ENCODE measurements at regions not wholly inside any gene's neighbourhood (a gene's known extent, or its start where the extent isn't known, plus 50 kb on each side); places are given as distances from the start of the nearest gene placed in this dataset.

DNA sequence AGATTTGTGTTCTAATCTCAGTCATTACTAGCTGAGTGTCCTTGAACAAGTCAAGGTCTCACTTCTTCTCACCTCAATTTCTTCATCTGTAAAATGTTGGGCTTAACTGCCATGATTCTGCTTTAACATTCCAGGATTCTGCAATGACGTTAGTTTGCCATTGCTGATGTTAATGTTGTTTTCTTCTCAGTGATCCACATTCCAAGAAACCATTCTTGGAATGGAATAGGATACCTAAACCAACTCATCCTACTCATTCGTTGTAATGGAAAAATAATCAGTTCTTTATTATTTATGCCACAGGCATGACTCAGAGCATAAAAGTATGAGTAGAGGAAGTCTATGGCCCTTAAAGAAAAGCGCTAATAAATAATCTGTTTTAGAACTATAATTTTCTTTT is 140.2 kb upstream of the ETAA1 start:
- ATAC-seq (no peak), DNase-seq (no peak)
- Histone ChIP-seq H3K9me3 (ENCODE audit: control insufficient read depth, low read length) (no peaks in the 10 kb centered on the region), H3K27ac (ENCODE audit: low read length) (no peak overlapping the region), H3K4me1 (ENCODE audit: control insufficient read depth, insufficient read depth, low read length) (no peaks in the 10 kb centered on the region), H3K27me3 (ENCODE audit: control insufficient read depth, insufficient read depth) (no peaks in the 10 kb centered on the region), H3K4me3 (ENCODE audit: low read length) (no peak overlapping the region)
- WGBS = 83% methylated on average over 3 of the region's 3 CpGs
- intact Hi-C loops (cut with DNase I) = no loop called here

DNA sequence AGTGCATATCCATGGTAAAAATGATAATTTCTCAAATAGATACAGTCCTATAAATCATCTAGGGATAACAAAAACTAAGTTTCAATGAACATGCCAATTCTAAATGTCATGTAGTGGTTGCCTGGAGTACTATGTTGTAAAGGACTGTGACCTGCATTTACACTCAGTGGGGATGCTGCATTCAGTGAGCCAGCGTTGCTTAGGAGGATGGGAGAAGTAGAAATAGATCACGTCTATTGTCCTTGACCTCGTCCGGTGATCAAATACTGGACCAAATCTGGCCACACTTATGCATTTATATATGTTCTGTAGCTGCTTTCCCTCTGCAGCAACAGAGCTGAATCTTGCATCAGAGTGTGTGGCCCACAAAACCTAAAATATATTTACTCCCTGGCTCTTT is 139.0 kb upstream of the ETAA1 start:
- WGBS = 81% methylated on average over 4 of the region's 4 CpGs
- intact Hi-C loops (cut with DNase I) = no loop called here
- no peak overlapping the region for H3K4me3 ChIP-seq (ENCODE audit: low read length)
- DNase-seq (no peak), ATAC-seq (no peak)
- H3K27ac ChIP-seq (ENCODE audit: low read length) = no peak overlapping the region
- no peaks in the 10 kb centered on the region for H3K4me1 ChIP-seq (ENCODE audit: control insufficient read depth, insufficient read depth, low read length)
- no peaks in the 10 kb centered on the region for H3K27me3 ChIP-seq (ENCODE audit: control insufficient read depth, insufficient read depth)
- no peaks in the 10 kb centered on the region for H3K9me3 ChIP-seq (ENCODE audit: control insufficient read depth, low read length)

DNA sequence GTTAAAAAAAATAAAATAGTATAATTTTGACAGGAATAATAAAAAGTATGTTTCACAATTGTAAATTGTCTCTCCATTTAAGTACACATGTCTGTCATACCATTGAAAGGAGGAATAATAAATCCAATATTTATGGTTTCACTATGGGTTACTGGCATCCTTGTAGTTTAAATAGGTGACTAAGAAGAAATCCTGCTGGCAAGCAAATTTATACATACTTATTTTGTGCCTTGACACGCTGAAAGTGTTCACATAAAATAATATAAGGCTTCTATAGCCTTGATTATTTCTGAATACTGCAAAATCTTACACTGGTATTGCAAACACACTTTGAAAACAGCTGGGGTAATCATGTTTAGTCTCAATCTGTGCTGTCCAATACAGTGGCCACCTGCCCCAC is 138.3 kb upstream of the ETAA1 start:
- no peak for DNase-seq
- H3K27me3 ChIP-seq (ENCODE audit: control insufficient read depth, insufficient read depth) = no peaks in the 10 kb centered on the region
- WGBS = 78% methylated on average over 1 of the region's 1 CpG
- H3K9me3 ChIP-seq (ENCODE audit: control insufficient read depth, low read length) = no peaks in the 10 kb centered on the region
- H3K4me3 ChIP-seq (ENCODE audit: low read length) = no peak overlapping the region
- no peak for ATAC-seq
- no peaks in the 10 kb centered on the region for H3K4me1 ChIP-seq (ENCODE audit: control insufficient read depth, insufficient read depth, low read length)
- no peak overlapping the region for H3K27ac ChIP-seq (ENCODE audit: low read length)
- intact Hi-C loops (cut with DNase I) = no loop called here

DNA sequence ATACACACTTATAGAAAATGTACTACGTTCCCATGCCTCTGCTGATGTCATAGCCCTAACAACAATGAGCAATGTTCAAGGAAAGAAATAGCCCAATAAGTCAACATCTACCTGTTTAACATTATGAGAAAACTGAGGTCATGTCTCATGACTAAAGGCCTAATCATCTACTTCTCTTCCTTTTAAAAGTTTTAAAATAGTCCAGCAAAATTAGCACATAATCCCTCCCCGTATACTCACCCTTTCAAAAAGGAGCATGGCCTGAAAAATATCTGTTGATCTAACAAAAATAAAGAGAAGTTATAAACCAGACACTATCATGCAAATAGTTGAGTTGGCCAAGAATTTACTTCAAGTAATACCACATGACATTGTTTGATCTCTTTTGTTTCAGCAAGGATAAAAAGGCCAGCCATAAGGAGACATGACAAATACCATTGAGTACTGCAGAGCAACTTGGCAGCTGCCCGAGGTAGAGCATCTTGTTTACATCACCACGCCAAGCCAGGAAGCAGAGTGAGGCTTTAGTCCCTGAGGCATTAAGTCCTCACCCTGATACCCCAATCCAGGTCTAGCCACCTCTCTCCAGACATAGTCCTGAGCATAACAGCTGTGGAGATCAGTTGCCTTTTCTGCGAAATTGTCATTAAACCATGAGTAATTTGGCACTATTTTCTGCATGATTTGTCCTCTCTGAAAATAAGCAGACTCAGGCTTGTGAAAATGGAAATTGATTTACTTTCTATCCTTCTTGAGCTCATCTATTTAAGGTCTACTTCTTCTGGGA is 137.4 kb upstream of the ETAA1 start:
- 51% methylated on average over 5 of the region's 5 CpGs for WGBS
- intact Hi-C loops (cut with DNase I) = no loop called here
- H3K27me3 ChIP-seq (ENCODE audit: control insufficient read depth, insufficient read depth) = no peaks in the 10 kb centered on the region
- ATAC-seq = peak; percentile 35 to 57
- H3K27ac ChIP-seq (ENCODE audit: low read length) = peak overlapping the region; percentile 46
- H3K9me3 ChIP-seq (ENCODE audit: control insufficient read depth, low read length) = no peaks in the 10 kb centered on the region
- no peaks in the 10 kb centered on the region for H3K4me1 ChIP-seq (ENCODE audit: control insufficient read depth, insufficient read depth, low read length)
- no peak overlapping the region for H3K4me3 ChIP-seq (ENCODE audit: low read length)
- DNase-seq = peak; percentile 35 to 65 (median 38)

DNA sequence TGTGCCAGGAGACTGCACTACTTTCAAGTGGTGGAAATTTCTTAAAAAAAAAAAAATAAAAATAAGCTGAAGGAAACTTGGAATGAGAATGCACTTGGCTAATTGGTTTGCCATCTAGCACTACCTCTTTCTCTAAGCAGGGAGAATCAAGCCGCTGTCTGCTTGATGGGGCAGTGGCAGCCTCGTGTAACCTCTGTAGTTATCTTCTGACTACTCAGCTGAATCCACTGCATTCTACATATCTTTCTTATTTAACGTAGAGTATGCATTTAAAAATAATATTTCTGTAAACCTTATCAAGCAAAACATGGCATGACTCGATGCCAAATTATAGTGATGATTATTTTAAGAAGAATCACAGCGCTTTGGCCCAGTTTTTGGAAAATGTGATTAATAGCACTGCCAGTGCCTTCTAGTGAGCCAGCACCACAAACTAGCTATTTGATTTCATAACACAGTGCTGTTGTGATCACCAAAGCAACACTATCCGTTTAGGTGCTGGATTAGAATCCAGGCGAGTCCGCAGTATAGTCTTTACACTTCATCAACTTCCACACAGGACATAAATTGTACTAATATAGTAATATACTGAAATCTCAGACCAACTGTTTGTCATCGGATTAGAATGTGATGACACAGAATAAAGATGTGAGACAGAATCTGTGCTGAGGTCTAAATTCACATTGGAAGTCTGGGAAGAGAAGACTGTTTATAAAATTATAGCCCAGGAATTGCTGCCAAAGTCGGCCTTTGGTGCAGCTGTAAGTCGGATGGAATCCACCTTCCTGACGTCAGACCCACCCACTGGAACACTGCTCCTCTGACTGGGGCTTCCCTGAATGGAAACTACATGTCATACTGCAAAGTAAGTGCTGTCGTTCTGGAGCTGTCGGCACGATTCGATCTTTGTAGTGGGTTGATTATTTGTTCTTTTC is 136.5 kb upstream of the ETAA1 start:
- H3K27me3 ChIP-seq (ENCODE audit: control insufficient read depth, insufficient read depth) = no peaks in the 10 kb centered on the region
- DNase-seq (peak; percentile 59 to 88 (median 73)), ATAC-seq (peak; percentile 91 to 94)
- no peak overlapping the region for H3K4me3 ChIP-seq (ENCODE audit: low read length)
- H3K9me3 ChIP-seq (ENCODE audit: control insufficient read depth, low read length) = no peaks in the 10 kb centered on the region
- 49% methylated on average over 16 of the region's 16 CpGs for WGBS
- H3K4me1 ChIP-seq (ENCODE audit: control insufficient read depth, insufficient read depth, low read length) = no peaks in the 10 kb centered on the region
- no peak overlapping the region for H3K27ac ChIP-seq (ENCODE audit: low read length)
- intact Hi-C loops (cut with DNase I) = no loop called here

DNA sequence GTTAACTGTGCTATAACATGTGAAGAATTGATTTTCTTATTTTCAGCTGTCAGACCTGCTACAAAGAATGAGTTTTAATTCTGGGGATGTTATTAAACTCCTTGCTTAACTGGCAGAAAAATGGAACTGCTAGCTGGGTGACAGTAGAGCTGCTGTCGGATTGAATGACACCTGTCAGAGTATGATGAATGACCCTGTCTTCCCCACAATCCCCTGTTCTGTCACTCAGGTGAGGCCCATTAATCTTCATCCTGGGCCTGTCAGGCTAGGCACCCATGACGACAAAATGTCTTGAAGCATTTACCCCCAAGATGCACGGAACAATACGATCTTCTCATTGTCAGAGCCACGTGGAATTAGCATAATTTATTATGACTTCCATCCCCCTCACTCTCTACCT is 129.9 kb upstream of the ETAA1 start:
- Histone ChIP-seq H3K4me3 (ENCODE audit: low read length) (no peak overlapping the region), H3K27me3 (ENCODE audit: control insufficient read depth, insufficient read depth) (no peaks in the 10 kb centered on the region), H3K27ac (ENCODE audit: low read length) (no peak overlapping the region), H3K9me3 (ENCODE audit: control insufficient read depth, low read length) (no peaks in the 10 kb centered on the region), H3K4me1 (ENCODE audit: control insufficient read depth, insufficient read depth, low read length) (no peaks in the 10 kb centered on the region)
- WGBS = 87% methylated on average over 5 of the region's 5 CpGs
- DNase-seq (no peak), ATAC-seq (no peak)
- intact Hi-C loops (cut with DNase I) = no loop called here

DNA sequence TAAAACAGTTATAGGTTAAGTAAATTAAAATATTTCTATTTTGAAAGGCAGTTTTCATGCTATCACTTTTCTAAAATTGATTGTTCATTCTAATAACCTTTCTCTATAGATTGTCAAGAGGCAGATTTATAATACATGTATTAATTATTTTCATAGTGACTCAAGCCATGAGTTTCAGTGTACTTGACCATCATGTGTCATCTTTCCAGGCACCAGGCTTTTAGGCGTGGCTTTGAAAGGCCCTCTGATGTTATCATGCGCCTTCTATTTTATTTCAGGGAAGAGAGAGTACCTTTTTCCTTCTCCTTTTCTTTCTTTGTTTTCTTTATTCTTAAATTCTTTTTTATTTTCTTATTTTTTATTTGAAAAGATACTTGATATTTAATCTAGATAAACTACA is 128.3 kb upstream of the ETAA1 start:
- H3K27ac ChIP-seq (ENCODE audit: low read length) = no peak overlapping the region
- 94% methylated on average over 2 of the region's 2 CpGs for WGBS
- H3K4me3 ChIP-seq (ENCODE audit: low read length) = no peak overlapping the region
- ATAC-seq (no peak), DNase-seq (no peak)
- H3K4me1 ChIP-seq (ENCODE audit: control insufficient read depth, insufficient read depth, low read length) = no peaks in the 10 kb centered on the region
- H3K9me3 ChIP-seq (ENCODE audit: control insufficient read depth, low read length) = no peaks in the 10 kb centered on the region
- intact Hi-C loops (cut with DNase I) = no loop called here
- H3K27me3 ChIP-seq (ENCODE audit: control insufficient read depth, insufficient read depth) = no peaks in the 10 kb centered on the region

DNA sequence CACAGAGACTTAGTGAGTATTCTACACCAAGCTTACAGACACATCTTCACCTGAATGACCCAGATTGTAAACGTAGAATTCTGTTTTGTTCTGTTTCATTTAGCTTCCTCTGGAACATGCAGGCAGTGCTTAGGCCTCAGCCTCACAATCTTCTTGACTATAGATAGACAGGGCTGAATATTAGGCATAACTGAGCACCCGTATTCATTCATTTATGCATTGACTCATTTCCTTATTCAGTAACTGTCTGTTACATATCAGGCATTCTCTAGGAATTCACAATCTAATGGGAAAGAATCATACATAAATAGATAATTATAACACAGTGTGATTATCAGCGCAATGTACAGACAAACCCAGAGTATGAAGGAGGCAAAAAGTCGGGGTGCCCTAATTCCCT is 124.9 kb upstream of the ETAA1 start:
- ATAC-seq = no peak
- WGBS = 74% methylated on average over 4 of the region's 4 CpGs

DNA sequence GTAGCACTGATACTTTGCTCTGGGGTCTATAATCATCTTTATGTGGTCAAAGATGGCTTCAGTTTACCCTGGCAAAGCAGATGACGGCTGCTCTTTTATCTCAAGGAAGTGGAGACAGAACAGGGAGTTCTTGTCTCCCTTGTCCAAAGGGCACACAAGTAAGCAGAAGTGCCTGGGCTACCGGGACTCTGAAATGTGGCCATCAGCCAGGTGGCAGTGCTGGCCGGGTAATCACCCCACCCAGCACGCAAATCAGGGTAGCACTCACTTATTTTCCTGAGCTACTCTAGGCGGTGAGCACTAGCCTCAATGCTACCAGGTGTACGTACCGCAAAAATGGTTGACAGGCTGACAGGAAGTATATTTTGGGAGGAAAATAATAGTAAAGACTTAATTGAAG is 119.7 kb upstream of the ETAA1 start:
- DNase-seq (no peak), ATAC-seq (no peak)
- Histone ChIP-seq H3K4me1 (ENCODE audit: control insufficient read depth, insufficient read depth, low read length) (no peaks in the 10 kb centered on the region), H3K27me3 (ENCODE audit: control insufficient read depth, insufficient read depth) (no peaks in the 10 kb centered on the region), H3K27ac (ENCODE audit: low read length) (no peak overlapping the region), H3K9me3 (ENCODE audit: control insufficient read depth, low read length) (no peaks in the 10 kb centered on the region), H3K4me3 (ENCODE audit: low read length) (no peak overlapping the region)
- WGBS = 67% methylated on average over 7 of the region's 7 CpGs
- intact Hi-C loops (cut with DNase I) = no loop called here

More for the DNA sequence above, 124.9 kb upstream of the ETAA1 start:
- intact Hi-C loops (cut with DNase I) = no loop called here
- Histone ChIP-seq H3K27ac (ENCODE audit: low read length) (no peak overlapping the region), H3K27me3 (ENCODE audit: control insufficient read depth, insufficient read depth) (no peaks in the 10 kb centered on the region), H3K9me3 (ENCODE audit: control insufficient read depth, low read length) (no peaks in the 10 kb centered on the region), H3K4me1 (ENCODE audit: control insufficient read depth, insufficient read depth, low read length) (no peaks in the 10 kb centered on the region), H3K4me3 (ENCODE audit: low read length) (no peak overlapping the region)
- DNase-seq = no peak

DNA sequence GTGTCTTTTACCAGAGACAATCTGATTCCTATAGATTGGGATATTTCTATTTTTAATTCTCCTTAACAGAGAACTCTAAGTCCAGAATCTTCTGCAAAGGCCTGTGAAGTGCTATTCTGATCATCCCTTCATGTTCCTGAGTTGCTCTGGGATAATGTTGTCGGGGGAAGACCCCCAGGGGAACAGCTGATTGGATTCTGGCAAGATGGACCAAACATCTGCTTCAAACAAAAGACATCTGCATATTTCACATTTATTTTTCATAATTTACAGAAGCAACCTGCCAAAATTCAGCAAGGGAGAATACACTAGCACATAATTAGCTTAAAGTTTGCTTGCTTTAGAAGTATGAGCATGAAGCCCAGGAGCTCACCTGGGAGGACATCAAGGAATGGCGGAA is 116.0 kb upstream of the ETAA1 start:
- Histone ChIP-seq H3K27ac (ENCODE audit: low read length) (no peak overlapping the region), H3K9me3 (ENCODE audit: control insufficient read depth, low read length) (no peaks in the 10 kb centered on the region), H3K4me3 (ENCODE audit: low read length) (no peak overlapping the region), H3K4me1 (ENCODE audit: control insufficient read depth, insufficient read depth, low read length) (no peaks in the 10 kb centered on the region), H3K27me3 (ENCODE audit: control insufficient read depth, insufficient read depth) (peaks cover 3% of the 10 kb centered on the region)
- intact Hi-C loops (cut with DNase I) = no loop called here
- DNase-seq = no peak
- no peak for ATAC-seq
- 67% methylated on average over 2 of the region's 2 CpGs for WGBS

DNA sequence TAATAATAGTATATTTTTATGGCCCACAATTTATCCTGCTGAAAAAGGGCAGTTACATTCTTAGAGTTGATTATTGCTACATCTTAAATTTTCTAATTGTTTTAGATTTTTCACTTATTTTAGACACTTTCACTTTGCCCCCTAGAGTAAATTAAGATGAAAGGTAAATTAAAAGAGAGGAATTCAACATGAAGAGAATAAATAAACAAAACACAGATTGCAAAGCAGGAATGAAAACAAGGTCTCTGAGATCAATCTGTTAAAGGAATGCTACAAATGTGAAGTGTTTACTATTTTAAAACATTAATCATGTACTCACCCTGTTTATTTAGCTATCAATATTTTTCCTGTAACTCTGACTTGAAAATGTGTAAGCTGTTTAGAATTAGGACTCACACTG is 113.5 kb upstream of the ETAA1 start:
- peaks cover 3% of the 10 kb centered on the region for H3K27me3 ChIP-seq (ENCODE audit: control insufficient read depth, insufficient read depth)
- intact Hi-C loops (cut with DNase I) = no loop called here
- no peak overlapping the region for H3K27ac ChIP-seq (ENCODE audit: low read length)
- no peak for DNase-seq
- H3K9me3 ChIP-seq (ENCODE audit: control insufficient read depth, low read length) = no peaks in the 10 kb centered on the region
- no peak overlapping the region for H3K4me3 ChIP-seq (ENCODE audit: low read length)
- H3K4me1 ChIP-seq (ENCODE audit: control insufficient read depth, insufficient read depth, low read length) = no peaks in the 10 kb centered on the region
- no peak for ATAC-seq

All from right cardiac atrium (tissue), 5 donors.